HepG2 (cell line): ENCODE measurements at regions not wholly inside any gene's neighbourhood (a gene's known extent, or its start where the extent isn't known, plus 50 kb on each side); places are given as distances from the start of the nearest gene placed in this dataset.

ENCODE experiments used
- ATAC-seq: fragments of 200-7000 bp; cut with Tn5 transposase; 3 replicates; pipeline ENCODE4 v1.9.1; 2020; ENCODE audit warnings: mild to moderate bottlenecking, moderate library complexity
- BruUV-seq: library from RNA; stranded (reverse); fragments of 400-500 nt; replicated peaks from 2 replicates; lab custom pipeline; 2021; lab: Mats Ljungman, UMichigan
- CTCF ChIA-PET: fragments of 300-600 bp; formaldehyde crosslinking; extraction: SDS; loops from one replicate; lab custom pipeline; 2021; ENCODE audit warnings: low total read pairs, inconsistent platforms, low intra/inter-chr PET ratio; lab: Yijun Ruan, JAX
- POLR2A ChIA-PET: fragments of 350-600 bp; sonication (Branson Sonifier 250); formaldehyde crosslinking; loops from one replicate; lab custom pipeline; 2020; ENCODE audit warnings: antibody characterized with exemption, inconsistent platforms; lab: Yijun Ruan, JAX
- DNase-seq: peaks from one replicate; pipeline ENCODE4 v3.0.0-alpha.2; 2015; ENCODE audit warnings: low spot score
- FAIRE-seq: peaks from 3 replicates; lab custom pipeline; 2011; peaks lifted over from hg19 to GRCh38; lab: Jason Lieb, UNC
- H2AFZ ChIP-seq: one replicate; pipeline ENCODE4 v1.6.1; 2011; ENCODE audit warnings: low read length, inconsistent platforms
- H3K27ac ChIP-seq: fragments of 300-600 bp; 3 replicates; pipeline ENCODE4 v1.8.0; 2011; ENCODE audit warnings: mixed run types, mild to moderate bottlenecking, mixed read lengths, low read length, inconsistent platforms; ENCODE audit not compliant: insufficient read depth; ENCODE audit errors: extremely low read length
- H3K27me3 ChIP-seq, 2 experiments: fragments of 200-600 bp in 1 of 2; 2 replicates in 1 of 2; 3 replicates in 1 of 2; pipeline versions ENCODE4 v1.6.0 to v1.8.0; 2011; ENCODE audit warnings: low read length in 2 of 2, mild to moderate bottlenecking in 2 of 2, moderate library complexity in 2 of 2, inconsistent platforms in 1 of 2; ENCODE audit not compliant: insufficient read depth in 2 of 2, control insufficient read depth in 1 of 2
- H3K36me3 ChIP-seq, 2 experiments: fragments of 200-600 bp in 1 of 2; replicated peaks in 1 of 2; 2 replicates in 1 of 2; 3 replicates in 1 of 2; pipeline versions ENCODE4 v1.5.1 to v1.8.0; 2011; ENCODE audit warnings: low read length in 2 of 2, inconsistent platforms in 1 of 2; ENCODE audit not compliant: insufficient read depth in 2 of 2, control insufficient read depth in 1 of 2
- H3K4me1 ChIP-seq: 2 replicates; pipeline ENCODE4 v1.5.1; 2012; ENCODE audit warnings: low read length, inconsistent platforms; ENCODE audit not compliant: insufficient read depth
- H3K4me2 ChIP-seq: 2 replicates; pipeline ENCODE4 v1.6.0; 2011; ENCODE audit warnings: low read depth, low read length, inconsistent platforms
- H3K4me3 ChIP-seq, 3 experiments: fragments of 200-600 bp in 1 of 3; sonication (generic), shearing (Covaris generic) in 1 of 3; replicated peaks in 1 of 3; 2 replicates each; pipeline ENCODE4 v1.5.1; 2011 to 2016; ENCODE audit warnings: low read length in 3 of 3, inconsistent platforms in 2 of 3, low read depth in 2 of 3, mild to moderate bottlenecking in 2 of 3, control low read depth in 1 of 3, mixed read lengths in 1 of 3; ENCODE audit not compliant: insufficient read depth in 1 of 3
- H3K79me2 ChIP-seq: one replicate; pipeline ENCODE4 v1.6.1; 2011; ENCODE audit warnings: low read length, inconsistent platforms; ENCODE audit not compliant: insufficient read depth
- H3K9ac ChIP-seq: 2 replicates; pipeline ENCODE4 v1.6.0; 2011; ENCODE audit warnings: mild to moderate bottlenecking, low read depth, low read length, inconsistent platforms; ENCODE audit not compliant: insufficient read depth
- H3K9me3 ChIP-seq: 2 replicates; pipeline ENCODE4 v1.5.1; 2012; ENCODE audit warnings: mild to moderate bottlenecking, low read length
- H4K20me1 ChIP-seq: 2 replicates; pipeline ENCODE4 v1.6.0; 2011; ENCODE audit warnings: inconsistent platforms, mild to moderate bottlenecking, low read length, moderate library complexity; ENCODE audit not compliant: insufficient read depth
- PTBP1 ChIP-seq: fragments of 200-400 bp; formaldehyde crosslinking; IDR thresholded peaks from 2 replicates; pipeline ENCODE4 v1.6.1; 2018; ENCODE audit warnings: low read length, low read depth; ENCODE audit not compliant: poor library complexity, severe bottlenecking
- TP53 ChIP-seq: sonication (generic); formaldehyde crosslinking; conservative IDR thresholded peaks from 2 replicates; pipeline ENCODE4 v1.4.0; 2020; ENCODE audit warnings: missing genetic modification reagents
- ZNF143 ChIP-seq: sonication (generic); formaldehyde crosslinking; IDR thresholded peaks from 2 replicates; pipeline ENCODE4 v1.4.0; 2020; ENCODE audit warnings: missing genetic modification reagents
- ZNF383 ChIP-seq: sonication (generic); formaldehyde crosslinking; IDR thresholded peaks from 2 replicates; pipeline ENCODE4 v1.4.0; 2020; ENCODE audit warnings: missing genetic modification reagents, mild to moderate bottlenecking, borderline replicate concordance
- ZNF879 ChIP-seq: sonication (generic); formaldehyde crosslinking; IDR thresholded peaks from 2 replicates; pipeline ENCODE4 v1.8.1; 2023; ENCODE audit warnings: missing genetic modification reagents
- whole genome bisulfite sequencing: methylation state at CpG from one replicate; pipeline ENCODE4 v1.1.6; 2017; ENCODE audit warnings: low lambda C conversion rate; 5-methylcytosine and 5-hydroxymethylcytosine counted together
- in situ Hi-C: cut with HindIII; loops from 2 replicates; pipeline ENCODE4 v1.10.0; 2017; ENCODE audit warnings: low pct_unique_long_range_greater_than_20kb; ENCODE audit not compliant: extremely low pct_ligation_motif_present
- intact Hi-C: fragments of 100-400 bp; cut with micrococcal nuclease; formaldehyde crosslinking; loops from one replicate; pipeline ENCODE4 v1.10.0; 2022; ENCODE audit not compliant: unreplicated experiment
- TF ChIP-seq, protein P1 (sequence below): sonication (generic); formaldehyde crosslinking; IDR thresholded peaks from 2 replicates; pipeline ENCODE4 v1.5.1; 2020; ENCODE audit warnings: mild to moderate bottlenecking, missing genetic modification reagents, borderline replicate concordance
- TF ChIP-seq, protein P2 (sequence below): sonication (generic); formaldehyde crosslinking; conservative IDR thresholded peaks from 2 replicates; pipeline ENCODE4 v1.4.0; 2020; ENCODE audit warnings: mild to moderate bottlenecking, missing genetic modification reagents, moderate library complexity
- TF ChIP-seq, protein P3 (sequence below): sonication (generic); formaldehyde crosslinking; IDR thresholded peaks from 2 replicates; pipeline ENCODE4 v1.9.0; 2022; ENCODE audit warnings: low read depth, missing genetic modification reagents

DNA sequence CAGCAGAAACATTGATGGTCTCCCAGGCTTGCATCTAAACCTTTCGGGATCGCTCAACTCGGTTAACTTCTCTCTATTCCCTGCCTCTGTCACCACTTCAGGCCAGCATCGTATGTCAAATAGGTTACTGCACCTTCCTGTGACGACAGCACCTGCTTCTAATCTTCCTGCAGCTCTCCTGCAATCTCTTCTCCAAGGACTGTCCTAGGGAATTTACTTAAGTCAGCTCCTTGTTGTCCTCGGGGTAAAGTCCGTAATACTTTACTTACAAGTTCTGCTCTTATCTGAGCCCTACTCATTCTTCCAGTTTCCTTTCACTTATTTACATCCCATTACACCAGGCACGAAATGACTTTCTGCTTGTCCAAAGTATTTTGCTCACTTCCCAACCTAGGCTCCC lies 372.7 kb upstream of the AKR1E2 start:
- in situ Hi-C loops, result no loop called here
- 31% methylated on average over 8 of the region's 8 CpGs for WGBS
- no peaks in the 10 kb centered on the region; a peak in 1 of 5 replicates for H3K27me3 ChIP-seq
- DNase-seq, result no peak
- no peaks in the 10 kb centered on the region for H4K20me1 ChIP-seq
- CTCF ChIA-PET, result no interaction called here
- ATAC-seq, result no peak
- no peak overlapping the region for H3K9ac ChIP-seq
- no peak overlapping the region for H3K4me2 ChIP-seq
- H3K4me3 ChIP-seq, result no peak overlapping the region
- POLR2A ChIA-PET, result no interaction called here
- no peaks in the 10 kb centered on the region for H3K36me3 ChIP-seq
- intact Hi-C loops, result no loop called here
- no peaks in the 10 kb centered on the region for H3K79me2 ChIP-seq
- no peaks in the 10 kb centered on the region for H3K9me3 ChIP-seq
- H2AFZ ChIP-seq, result no peak overlapping the region
- FAIRE-seq, result no peak
- BruUV-seq, result no TSS peak
- H3K27ac ChIP-seq, result no peak overlapping the region
- no peaks in the 10 kb centered on the region for H3K4me1 ChIP-seq
- TF ChIP-seq ZNF143 (CRISPR knock-in tag) (no peak), ZNF879 (no peak), ZNF383 (CRISPR knock-in tag) (no peak), PTBP1 (no peak), TP53 (CRISPR knock-in tag) (no peak)
- TF ChIP-seq, protein P1, sequence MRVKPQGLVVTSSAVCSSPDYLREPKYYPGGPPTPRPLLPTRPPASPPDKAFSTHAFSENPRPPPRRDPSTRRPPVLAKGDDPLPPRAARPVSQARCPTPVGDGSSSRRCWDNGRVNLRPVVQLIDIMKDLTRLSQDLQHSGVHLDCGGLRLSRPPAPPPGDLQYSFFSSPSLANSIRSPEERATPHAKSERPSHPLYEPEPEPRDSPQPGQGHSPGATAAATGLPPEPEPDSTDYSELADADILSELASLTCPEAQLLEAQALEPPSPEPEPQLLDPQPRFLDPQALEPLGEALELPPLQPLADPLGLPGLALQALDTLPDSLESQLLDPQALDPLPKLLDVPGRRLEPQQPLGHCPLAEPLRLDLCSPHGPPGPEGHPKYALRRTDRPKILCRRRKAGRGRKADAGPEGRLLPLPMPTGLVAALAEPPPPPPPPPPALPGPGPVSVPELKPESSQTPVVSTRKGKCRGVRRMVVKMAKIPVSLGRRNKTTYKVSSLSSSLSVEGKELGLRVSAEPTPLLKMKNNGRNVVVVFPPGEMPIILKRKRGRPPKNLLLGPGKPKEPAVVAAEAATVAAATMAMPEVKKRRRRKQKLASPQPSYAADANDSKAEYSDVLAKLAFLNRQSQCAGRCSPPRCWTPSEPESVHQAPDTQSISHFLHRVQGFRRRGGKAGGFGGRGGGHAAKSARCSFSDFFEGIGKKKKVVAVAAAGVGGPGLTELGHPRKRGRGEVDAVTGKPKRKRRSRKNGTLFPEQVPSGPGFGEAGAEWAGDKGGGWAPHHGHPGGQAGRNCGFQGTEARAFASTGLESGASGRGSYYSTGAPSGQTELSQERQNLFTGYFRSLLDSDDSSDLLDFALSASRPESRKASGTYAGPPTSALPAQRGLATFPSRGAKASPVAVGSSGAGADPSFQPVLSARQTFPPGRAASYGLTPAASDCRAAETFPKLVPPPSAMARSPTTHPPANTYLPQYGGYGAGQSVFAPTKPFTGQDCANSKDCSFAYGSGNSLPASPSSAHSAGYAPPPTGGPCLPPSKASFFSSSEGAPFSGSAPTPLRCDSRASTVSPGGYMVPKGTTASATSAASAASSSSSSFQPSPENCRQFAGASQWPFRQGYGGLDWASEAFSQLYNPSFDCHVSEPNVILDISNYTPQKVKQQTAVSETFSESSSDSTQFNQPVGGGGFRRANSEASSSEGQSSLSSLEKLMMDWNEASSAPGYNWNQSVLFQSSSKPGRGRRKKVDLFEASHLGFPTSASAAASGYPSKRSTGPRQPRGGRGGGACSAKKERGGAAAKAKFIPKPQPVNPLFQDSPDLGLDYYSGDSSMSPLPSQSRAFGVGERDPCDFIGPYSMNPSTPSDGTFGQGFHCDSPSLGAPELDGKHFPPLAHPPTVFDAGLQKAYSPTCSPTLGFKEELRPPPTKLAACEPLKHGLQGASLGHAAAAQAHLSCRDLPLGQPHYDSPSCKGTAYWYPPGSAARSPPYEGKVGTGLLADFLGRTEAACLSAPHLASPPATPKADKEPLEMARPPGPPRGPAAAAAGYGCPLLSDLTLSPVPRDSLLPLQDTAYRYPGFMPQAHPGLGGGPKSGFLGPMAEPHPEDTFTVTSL, result no peak
- TF ChIP-seq, protein P2, sequence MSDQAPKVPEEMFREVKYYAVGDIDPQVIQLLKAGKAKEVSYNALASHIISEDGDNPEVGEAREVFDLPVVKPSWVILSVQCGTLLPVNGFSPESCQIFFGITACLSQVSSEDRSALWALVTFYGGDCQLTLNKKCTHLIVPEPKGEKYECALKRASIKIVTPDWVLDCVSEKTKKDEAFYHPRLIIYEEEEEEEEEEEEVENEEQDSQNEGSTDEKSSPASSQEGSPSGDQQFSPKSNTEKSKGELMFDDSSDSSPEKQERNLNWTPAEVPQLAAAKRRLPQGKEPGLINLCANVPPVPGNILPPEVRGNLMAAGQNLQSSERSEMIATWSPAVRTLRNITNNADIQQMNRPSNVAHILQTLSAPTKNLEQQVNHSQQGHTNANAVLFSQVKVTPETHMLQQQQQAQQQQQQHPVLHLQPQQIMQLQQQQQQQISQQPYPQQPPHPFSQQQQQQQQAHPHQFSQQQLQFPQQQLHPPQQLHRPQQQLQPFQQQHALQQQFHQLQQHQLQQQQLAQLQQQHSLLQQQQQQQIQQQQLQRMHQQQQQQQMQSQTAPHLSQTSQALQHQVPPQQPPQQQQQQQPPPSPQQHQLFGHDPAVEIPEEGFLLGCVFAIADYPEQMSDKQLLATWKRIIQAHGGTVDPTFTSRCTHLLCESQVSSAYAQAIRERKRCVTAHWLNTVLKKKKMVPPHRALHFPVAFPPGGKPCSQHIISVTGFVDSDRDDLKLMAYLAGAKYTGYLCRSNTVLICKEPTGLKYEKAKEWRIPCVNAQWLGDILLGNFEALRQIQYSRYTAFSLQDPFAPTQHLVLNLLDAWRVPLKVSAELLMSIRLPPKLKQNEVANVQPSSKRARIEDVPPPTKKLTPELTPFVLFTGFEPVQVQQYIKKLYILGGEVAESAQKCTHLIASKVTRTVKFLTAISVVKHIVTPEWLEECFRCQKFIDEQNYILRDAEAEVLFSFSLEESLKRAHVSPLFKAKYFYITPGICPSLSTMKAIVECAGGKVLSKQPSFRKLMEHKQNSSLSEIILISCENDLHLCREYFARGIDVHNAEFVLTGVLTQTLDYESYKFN, result no peak
- TF ChIP-seq, protein P3, sequence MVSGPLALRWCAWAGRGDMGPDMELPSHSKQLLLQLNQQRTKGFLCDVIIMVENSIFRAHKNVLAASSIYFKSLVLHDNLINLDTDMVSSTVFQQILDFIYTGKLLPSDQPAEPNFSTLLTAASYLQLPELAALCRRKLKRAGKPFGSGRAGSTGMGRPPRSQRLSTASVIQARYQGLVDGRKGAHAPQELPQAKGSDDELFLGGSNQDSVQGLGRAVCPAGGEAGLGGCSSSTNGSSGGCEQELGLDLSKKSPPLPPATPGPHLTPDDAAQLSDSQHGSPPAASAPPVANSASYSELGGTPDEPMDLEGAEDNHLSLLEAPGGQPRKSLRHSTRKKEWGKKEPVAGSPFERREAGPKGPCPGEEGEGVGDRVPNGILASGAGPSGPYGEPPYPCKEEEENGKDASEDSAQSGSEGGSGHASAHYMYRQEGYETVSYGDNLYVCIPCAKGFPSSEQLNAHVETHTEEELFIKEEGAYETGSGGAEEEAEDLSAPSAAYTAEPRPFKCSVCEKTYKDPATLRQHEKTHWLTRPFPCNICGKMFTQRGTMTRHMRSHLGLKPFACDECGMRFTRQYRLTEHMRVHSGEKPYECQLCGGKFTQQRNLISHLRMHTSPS, result no peak
